Psoas muscle (tissue), 7 donors: ENCODE measurements at regions not wholly inside any gene's neighbourhood (a gene's known extent, or its start where the extent isn't known, plus 50 kb on each side); places are given as distances from the start of the nearest gene placed in this dataset.

Experiments
- ATAC-seq, 4 donors: fragments of 200-7000 bp; cut with Tn5 transposase; one replicate each; pipeline ENCODE4 v1.9.1; 2020; ENCODE audit warnings: moderate library complexity in 3 of 4, mild to moderate bottlenecking in 2 of 4
- DNase-seq, 2 donors: peaks; one replicate each; pipeline ENCODE4 v3.0.0-alpha.2; 2020
- H3K27ac ChIP-seq: fragments of 200-600 bp; one replicate; pipeline ENCODE4 v1.8.0; 2022
- H3K27me3 ChIP-seq, 3 donors: fragments of 200-600 bp in 1 of 3; one replicate each; pipeline versions ENCODE4 v1.6.1 to v1.8.0; 2013 to 2022; ENCODE audit warnings: low read length in 2 of 3, mild to moderate bottlenecking in 2 of 3, moderate library complexity in 1 of 3; ENCODE audit not compliant: insufficient read depth in 3 of 3
- H3K36me3 ChIP-seq, 2 donors: fragments of 200-600 bp in 1 of 2; one replicate each; pipeline versions ENCODE4 v1.6.1 to v1.8.0; 2013 to 2022; ENCODE audit warnings: low read depth in 1 of 2, mild to moderate bottlenecking in 1 of 2, moderate library complexity in 1 of 2; ENCODE audit not compliant: insufficient read depth in 1 of 2
- H3K4me1 ChIP-seq: fragments of 200-600 bp; one replicate; pipeline ENCODE4 v1.8.0; 2022
- H3K4me3 ChIP-seq: fragments of 200-600 bp; one replicate; pipeline ENCODE4 v1.8.0; 2022; ENCODE audit warnings: mild to moderate bottlenecking
- H3K9me3 ChIP-seq: fragments of 200-600 bp; one replicate; pipeline ENCODE4 v1.8.0; 2022
- WGBS, 3 donors: extraction: QIAGEN DNeasy Blood & Tissue Kit; methylation state at CpG; one replicate each; pipeline versions ENCODE4 v1.1.6 to v1.1.7; 2013; 5-methylcytosine and 5-hydroxymethylcytosine counted together
- intact Hi-C, 2 donors: fragments of 100-400 bp; cut with DNase I; formaldehyde crosslinking; loops; one replicate each; pipeline versions ENCODE4 v1.11.0 to v1.14.2; 2022
- TF ChIP-seq, protein P1 (sequence below): fragments of 200-600 bp; IDR thresholded peaks from one replicate; pipeline ENCODE4 v1.8.0; 2022; ENCODE audit warnings: antibody characterized with exemption
- donor health status: healthy with polysubstance abuse.
- donor health status: DM: no; HTN: no; CAD: no; lungs with moderate emphysema.
- donor health status: Bipolar disorder and iron deficiency.
- donor health status: healthy.
- donor health status: DM: yes; HTN: yes; CAD: no.
- donor health status: DM: no; HTN: no; CAD: no.
- donor health status: DM: yes; HTN: yes; CAD: no.

- DNase-seq (no peak), ATAC-seq (no peak)
- H3K36me3 ChIP-seq: no peaks in the 10 kb centered on the region
- no peak overlapping the region for H3K27ac ChIP-seq
- TF ChIP-seq, protein P1, sequence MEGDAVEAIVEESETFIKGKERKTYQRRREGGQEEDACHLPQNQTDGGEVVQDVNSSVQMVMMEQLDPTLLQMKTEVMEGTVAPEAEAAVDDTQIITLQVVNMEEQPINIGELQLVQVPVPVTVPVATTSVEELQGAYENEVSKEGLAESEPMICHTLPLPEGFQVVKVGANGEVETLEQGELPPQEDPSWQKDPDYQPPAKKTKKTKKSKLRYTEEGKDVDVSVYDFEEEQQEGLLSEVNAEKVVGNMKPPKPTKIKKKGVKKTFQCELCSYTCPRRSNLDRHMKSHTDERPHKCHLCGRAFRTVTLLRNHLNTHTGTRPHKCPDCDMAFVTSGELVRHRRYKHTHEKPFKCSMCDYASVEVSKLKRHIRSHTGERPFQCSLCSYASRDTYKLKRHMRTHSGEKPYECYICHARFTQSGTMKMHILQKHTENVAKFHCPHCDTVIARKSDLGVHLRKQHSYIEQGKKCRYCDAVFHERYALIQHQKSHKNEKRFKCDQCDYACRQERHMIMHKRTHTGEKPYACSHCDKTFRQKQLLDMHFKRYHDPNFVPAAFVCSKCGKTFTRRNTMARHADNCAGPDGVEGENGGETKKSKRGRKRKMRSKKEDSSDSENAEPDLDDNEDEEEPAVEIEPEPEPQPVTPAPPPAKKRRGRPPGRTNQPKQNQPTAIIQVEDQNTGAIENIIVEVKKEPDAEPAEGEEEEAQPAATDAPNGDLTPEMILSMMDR: no peak
- H3K9me3 ChIP-seq: no peaks in the 10 kb centered on the region
- H3K27me3 ChIP-seq: no peaks in the 10 kb centered on the region
- 36 to 38% (median 38%) methylated on average over 2 of the region's 2 CpGs for WGBS, 3 donors
- intact Hi-C loops: no loop called here
- H3K4me3 ChIP-seq: no peak overlapping the region
- H3K4me1 ChIP-seq: peaks cover 19% of the 10 kb centered on the region
Observed at GRCh38 chr13:31887286-31887685, 144.3 kb upstream of the FRY start.

- TF ChIP-seq, protein P1: no peak
- H3K4me1 ChIP-seq: peaks cover 19% of the 10 kb centered on the region
- intact Hi-C loops: no loop called here
- WGBS, 3 donors: 24 to 41% (median 33%) methylated on average over 5 of the region's 5 CpGs
- no peak overlapping the region for H3K4me3 ChIP-seq
- no peak overlapping the region for H3K27ac ChIP-seq
- DNase-seq (no peak), ATAC-seq (no peak)
- no peaks in the 10 kb centered on the region for H3K27me3 ChIP-seq
- no peaks in the 10 kb centered on the region for H3K36me3 ChIP-seq
- no peaks in the 10 kb centered on the region for H3K9me3 ChIP-seq
Observed at GRCh38 chr13:31890946-31891345, 140.6 kb upstream of the FRY start.

DNA sequence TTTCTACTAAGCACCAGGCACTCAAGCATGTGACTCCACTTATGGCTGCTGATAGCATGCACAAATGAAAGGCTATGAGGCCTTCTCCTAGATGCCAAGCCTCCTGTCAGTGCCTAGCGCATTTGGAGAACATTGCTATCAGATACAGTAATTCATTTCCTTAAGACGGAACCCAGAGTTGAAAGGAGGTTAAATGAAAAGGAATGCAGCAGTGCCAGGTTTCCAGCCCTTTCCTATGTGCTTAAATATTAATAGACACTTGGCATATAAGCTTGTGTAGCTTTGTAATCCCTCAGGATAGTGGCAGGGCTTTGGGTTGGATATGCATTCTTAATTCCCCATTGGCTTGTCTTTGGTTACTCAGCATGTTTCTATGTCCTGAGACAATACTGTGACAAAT, 140.1 kb upstream of the FRY start:
- Histone ChIP-seq H3K27ac (peak overlapping the region; percentile 30), H3K9me3 (no peaks in the 10 kb centered on the region), H3K27me3 (no peaks in the 10 kb centered on the region), H3K4me1 (peaks cover 16% of the 10 kb centered on the region), H3K4me3 (no peak overlapping the region), H3K36me3 (no peaks in the 10 kb centered on the region)
- ATAC-seq (peak in 3 of 4 donors; percentile 30 to 56 (median 47)), DNase-seq (no peak)
- intact Hi-C loops: no loop called here
- TF ChIP-seq, protein P1: no peak
- WGBS, 3 donors: 6 to 21% (median 16%) methylated on average over 2 of the region's 2 CpGs

- Histone ChIP-seq H3K36me3 (no peaks in the 10 kb centered on the region), H3K4me1 (peaks cover 14% of the 10 kb centered on the region), H3K4me3 (no peak overlapping the region), H3K27me3 (no peaks in the 10 kb centered on the region), H3K27ac (no peak overlapping the region), H3K9me3 (no peaks in the 10 kb centered on the region)
- DNase-seq (no peak), ATAC-seq (no peak)
- TF ChIP-seq, protein P1: no peak
- 18 to 40% (median 28%) methylated on average over 1 of the region's 1 CpG for WGBS, 3 donors
- intact Hi-C loops: no loop called here
Observed at GRCh38 chr13:31894931-31895330, 136.6 kb upstream of the FRY start.

GRCh38 chr13:31895691-31896090, 135.9 kb upstream of the FRY start:
- H3K9me3 ChIP-seq: no peaks in the 10 kb centered on the region
- no peak overlapping the region for H3K27ac ChIP-seq
- no peak overlapping the region for H3K4me3 ChIP-seq
- peaks cover 14% of the 10 kb centered on the region for H3K4me1 ChIP-seq
- ATAC-seq: no peak
- intact Hi-C loops: no loop called here
- TF ChIP-seq, protein P1: no peak
- no peaks in the 10 kb centered on the region for H3K36me3 ChIP-seq
- no peak for DNase-seq
- H3K27me3 ChIP-seq: no peaks in the 10 kb centered on the region
- WGBS, 3 donors: 57 to 77% (median 58%) methylated on average over 3 of the region's 3 CpGs
